Left lung (tissue), 4 donors: ENCODE measurements at regions not wholly inside any gene's neighbourhood (a gene's known extent, or its start where the extent isn't known, plus 50 kb on each side); places are given as distances from the start of the nearest gene placed in this dataset.

Experiments
- ATAC-seq: fragments of 200-7000 bp; cut with Tn5 transposase; one replicate; pipeline ENCODE4 v1.9.1; 2020; ENCODE audit warnings: moderate library complexity
- DNase-seq, 4 donors: peaks; one replicate each; pipeline ENCODE4 v3.0.0-alpha.2; 2013 to 2020
- H3K27ac ChIP-seq, 2 donors: fragments of 200-600 bp; sonication (generic) in 1 of 2; one replicate each; pipeline versions ENCODE4 v1.5.0 to v1.8.0; 2020 to 2021
- H3K27me3 ChIP-seq, 2 donors: fragments of 200-600 bp; sonication (generic) in 1 of 2; one replicate each; pipeline versions ENCODE4 v1.5.0 to v1.8.0; 2020 to 2021
- H3K36me3 ChIP-seq, 2 donors: fragments of 200-600 bp; sonication (generic) in 1 of 2; one replicate each; pipeline versions ENCODE4 v1.5.0 to v1.8.0; 2020 to 2021
- H3K4me1 ChIP-seq, 2 donors: fragments of 200-600 bp; one replicate each; pipeline ENCODE4 v1.8.0; 2021
- H3K4me3 ChIP-seq, 2 donors: fragments of 200-600 bp; sonication (generic) in 1 of 2; one replicate each; pipeline versions ENCODE4 v1.5.0 to v1.8.0; 2020 to 2021; ENCODE audit warnings: mild to moderate bottlenecking in 1 of 2
- H3K9me3 ChIP-seq, 2 donors: fragments of 200-600 bp; sonication (generic) in 1 of 2; one replicate each; pipeline versions ENCODE4 v1.5.0 to v1.8.0; 2020 to 2021
- CTCF ChIP-seq, 2 donors: fragments of 200-600 bp; sonication (generic) in 1 of 2; IDR thresholded peaks; one replicate each; pipeline versions ENCODE4 v1.5.0 to v1.8.0; 2021; ENCODE audit warnings: antibody characterized with exemption in 2 of 2
- intact Hi-C, 2 donors: fragments of 100-400 bp; cut with DNase I; formaldehyde crosslinking; loops; one replicate each; pipeline versions ENCODE4 v1.11.2 to v1.14.2; 2022
- donor health status: DM: no; HTN: yes; CAD: no.
- donor health status: DM: no; HTN: no; CAD: no.

GRCh38 chr6:152874846-152875568, 107.8 kb downstream of the FBXO5 start:
- Histone ChIP-seq H3K4me1 (no peaks in the 10 kb centered on the region), H3K9me3 (no peaks in the 10 kb centered on the region), H3K4me3 (no peak overlapping the region), H3K36me3 (no peaks in the 10 kb centered on the region), H3K27ac (no peak overlapping the region), H3K27me3 (no peaks in the 10 kb centered on the region)
- DNase-seq (no peak), ATAC-seq (no peak)
- intact Hi-C loops, result no loop called here
- TF ChIP-seq CTCF (IDR thresholded peaks at IDR 0.05), result no peak

GRCh38 chr6:152879681-152880080, 103.2 kb downstream of the FBXO5 start:
- Histone ChIP-seq H3K36me3 (no peaks in the 10 kb centered on the region), H3K27me3 (no peaks in the 10 kb centered on the region), H3K9me3 (peaks cover 0 to 15% of the 10 kb centered on the region in 2 donors), H3K4me3 (no peak overlapping the region), H3K27ac (no peak overlapping the region), H3K4me1 (no peaks in the 10 kb centered on the region)
- TF ChIP-seq CTCF (IDR thresholded peaks at IDR 0.05), result no peak
- intact Hi-C loops, result no loop called here
- ATAC-seq (no peak), DNase-seq (no peak)

GRCh38 chr6:152893187-152893586, 89.7 kb downstream of the FBXO5 start:
- Histone ChIP-seq H3K4me3 (no peak overlapping the region), H3K27me3 (no peaks in the 10 kb centered on the region), H3K36me3 (no peaks in the 10 kb centered on the region), H3K9me3 (no peaks in the 10 kb centered on the region), H3K27ac (no peak overlapping the region), H3K4me1 (no peaks in the 10 kb centered on the region)
- no peak for TF ChIP-seq CTCF (IDR thresholded peaks at IDR 0.05)
- DNase-seq (no peak), ATAC-seq (no peak)
- intact Hi-C loops, result no loop called here

GRCh38 chr6:152896923-152897322, 85.9 kb downstream of the FBXO5 start:
- no peak for ATAC-seq

More at GRCh38 chr6:152896923-152897322, 85.9 kb downstream of the FBXO5 start:
- no peak overlapping the region for H3K4me3 ChIP-seq
- H3K4me1 ChIP-seq, result no peaks in the 10 kb centered on the region
- intact Hi-C loops, result no loop called here
- no peaks in the 10 kb centered on the region for H3K36me3 ChIP-seq
- no peak overlapping the region for H3K27ac ChIP-seq
- no peaks in the 10 kb centered on the region for H3K9me3 ChIP-seq
- TF ChIP-seq CTCF (IDR thresholded peaks at IDR 0.05), result no peak
- DNase-seq, result no peak
- H3K27me3 ChIP-seq, result no peaks in the 10 kb centered on the region
